ENCODE measurements at regions not wholly inside any gene's neighbourhood (a gene's known extent, or its start where the extent isn't known, plus 50 kb on each side); places are given as distances from the start of the nearest gene placed in this dataset.
A peak's percentile ranks its signal among the peaks of the same experiment; 100 is the strongest.

GRCh38 chr20:11780765-11781369, 136.8 kb upstream of the BTBD3 start:
- no peak for DNase-seq (ENCODE audit: low read depth)

DNA sequence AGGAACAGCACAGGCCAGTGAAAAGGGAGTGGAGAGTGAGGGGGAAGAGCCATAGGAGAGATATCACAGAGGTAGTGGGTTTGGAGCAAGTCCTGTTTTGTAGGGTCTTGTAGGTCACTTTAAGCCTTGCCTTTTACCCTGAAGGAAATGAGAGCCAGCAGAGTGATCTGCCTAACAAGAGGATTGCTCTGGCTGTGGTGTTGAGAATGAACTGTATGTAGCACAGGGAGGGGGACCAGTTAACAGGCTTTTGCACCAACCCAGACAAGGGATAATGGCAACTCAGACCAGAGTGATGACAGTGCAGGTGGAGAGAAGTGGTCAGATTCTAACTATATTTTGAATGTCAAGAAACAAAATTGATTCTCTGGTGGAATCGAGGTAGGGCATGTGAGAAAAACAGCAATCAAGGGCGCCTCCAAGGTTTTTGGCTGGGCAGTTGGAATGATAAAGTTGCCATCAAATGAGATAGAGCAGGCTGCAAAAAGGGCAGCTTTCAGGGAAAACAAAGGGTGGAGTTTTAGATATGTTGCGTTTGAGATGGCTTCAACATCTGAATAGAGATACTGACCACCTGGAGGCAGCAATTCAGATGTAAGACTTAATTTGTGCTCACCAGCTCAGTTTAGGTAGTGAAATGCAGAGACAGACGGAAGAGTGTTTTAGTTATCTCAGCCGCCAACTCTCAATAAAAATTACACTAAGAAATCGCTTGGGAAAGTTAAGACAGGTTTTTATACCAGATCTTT, 134.4 kb upstream of the BTBD3 start:
- no peak for DNase-seq (ENCODE audit: low read depth)

- no peak for DNase-seq (ENCODE audit: low read depth)
Measured at GRCh38 chr20:11785885-11786507, 131.7 kb upstream of the BTBD3 start.

- DNase-seq (ENCODE audit: low read depth), result no peak
Measured at GRCh38 chr20:11790046-11790445, 127.6 kb upstream of the BTBD3 start.

GRCh38 chr20:11791316-11791715, 126.4 kb upstream of the BTBD3 start:
- no peak for DNase-seq (ENCODE audit: low read depth)

DNA sequence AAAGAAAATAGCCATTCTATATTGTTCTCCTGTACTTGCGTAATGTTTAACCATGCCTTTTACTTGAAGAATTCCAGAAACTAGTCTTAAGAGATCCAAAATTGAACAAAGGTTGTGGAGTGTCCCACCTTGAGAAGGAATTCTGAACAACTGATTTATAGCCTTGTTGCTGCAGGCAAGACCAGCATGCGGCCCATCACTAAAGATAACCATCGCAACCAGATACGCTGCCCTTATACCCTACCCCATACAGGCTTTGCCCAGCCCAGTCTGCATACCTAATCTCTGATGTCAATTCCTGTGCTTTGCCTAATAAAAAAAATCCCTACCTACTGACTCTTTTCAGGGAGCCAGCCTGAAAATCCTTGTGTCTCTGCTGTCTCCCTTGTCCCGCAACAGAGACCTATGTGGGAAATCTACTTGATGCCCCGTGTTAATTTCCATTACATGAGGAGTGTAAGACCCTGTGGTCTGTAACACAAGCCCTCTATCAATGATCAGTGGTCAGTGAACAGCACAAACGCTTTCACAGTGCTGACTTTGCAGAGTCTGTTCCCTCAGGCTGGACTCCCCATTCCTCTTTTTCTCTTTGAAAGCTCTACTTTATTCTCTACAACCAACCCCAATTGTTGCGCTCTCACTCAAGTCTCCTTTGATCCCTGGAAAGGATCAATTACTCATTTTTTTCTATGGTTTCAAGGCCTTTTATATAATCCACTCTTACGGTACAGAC, 125.7 kb upstream of the BTBD3 start:
- DNase-seq (ENCODE audit: low read depth), result peak; percentile 31

- no peak for DNase-seq (ENCODE audit: low read depth)
Measured at GRCh38 chr20:11792568-11792953, 125.1 kb upstream of the BTBD3 start.

GRCh38 chr20:11794525-11794924, 123.2 kb upstream of the BTBD3 start:
- no peak for DNase-seq (ENCODE audit: low read depth)

GRCh38 chr20:11795071-11795615, 122.5 kb upstream of the BTBD3 start:
- DNase-seq (ENCODE audit: low read depth), result no peak

GRCh38 chr20:11796026-11796425, 121.7 kb upstream of the BTBD3 start:
- DNase-seq (ENCODE audit: low read depth), result peak; percentile 76

- DNase-seq (ENCODE audit: low read depth), result peak; percentile 7
Measured at GRCh38 chr20:11797156-11797555, 120.5 kb upstream of the BTBD3 start.

- no peak for DNase-seq (ENCODE audit: low read depth)
Measured at GRCh38 chr20:11799281-11799684, 118.4 kb upstream of the BTBD3 start.

DNA sequence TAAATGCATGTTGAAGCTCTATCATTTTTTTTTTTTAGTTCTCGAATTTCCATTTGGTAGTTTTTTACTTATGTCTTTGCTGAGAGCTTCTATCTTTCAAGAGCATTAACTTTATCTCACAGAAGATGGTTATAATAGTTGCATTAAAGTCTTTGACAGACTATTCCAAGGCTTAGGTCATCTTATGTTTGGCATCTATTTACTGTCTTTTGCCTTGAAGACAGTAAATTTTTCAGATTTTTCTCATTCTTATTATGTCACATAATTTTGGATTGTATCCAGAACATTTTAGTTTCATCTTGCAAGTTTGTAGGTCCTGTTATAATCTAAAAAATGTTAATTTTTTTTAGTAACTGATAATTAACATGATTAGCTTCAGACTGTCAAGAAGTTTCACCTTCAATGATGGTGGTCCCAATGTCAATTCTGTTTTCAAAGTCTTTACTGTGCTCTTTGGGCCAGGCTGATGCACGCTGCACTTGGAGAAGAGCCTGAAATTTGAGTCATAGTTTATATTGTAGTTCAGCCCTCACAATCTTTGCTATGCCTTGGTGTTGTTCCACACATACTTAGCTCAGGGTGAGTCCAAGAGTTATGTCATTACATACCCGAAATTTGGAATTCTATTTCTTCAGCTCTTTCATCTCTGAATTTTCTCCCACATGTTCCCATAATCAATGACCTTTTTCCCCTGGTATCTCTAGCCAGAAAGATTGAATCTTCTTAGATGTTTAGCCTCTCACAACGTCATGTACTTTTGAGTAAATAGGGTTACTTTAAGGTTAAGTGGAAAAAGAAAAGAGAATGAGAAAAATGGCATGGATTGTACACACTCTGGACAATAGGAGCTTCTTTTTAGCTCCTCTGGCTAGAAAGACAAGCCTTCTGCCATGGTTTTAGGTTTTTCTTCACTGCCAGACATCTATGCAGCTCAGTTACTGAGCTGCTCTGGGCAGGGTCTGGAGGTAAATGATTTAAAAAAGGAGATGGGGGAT, 110.3 kb upstream of the BTBD3 start:
- peak; percentile 82 for DNase-seq (ENCODE audit: low read depth)

DNA sequence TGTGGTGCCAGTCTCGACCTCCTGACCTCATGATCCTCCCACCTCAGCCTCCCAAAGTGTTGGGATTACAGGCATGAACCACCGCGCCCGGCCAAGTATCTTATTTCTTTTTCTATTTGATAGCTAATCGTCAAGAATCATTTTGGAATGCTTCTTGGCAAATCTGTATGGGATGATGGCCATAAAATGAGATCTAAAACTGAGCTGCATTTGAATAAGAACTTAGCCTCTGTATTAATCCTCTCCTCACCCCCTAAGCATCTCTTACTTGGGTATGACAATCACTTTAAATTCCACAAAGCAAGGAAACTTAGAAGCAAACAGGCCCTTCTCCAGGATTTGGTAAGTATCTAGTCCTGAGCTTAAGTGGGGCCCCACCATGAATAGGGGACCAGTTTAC, 108.9 kb upstream of the BTBD3 start:
- no peak for DNase-seq (ENCODE audit: low read depth)

- peak; percentile 76 for DNase-seq (ENCODE audit: low read depth)
Measured at GRCh38 chr20:11810311-11811083, 107.2 kb upstream of the BTBD3 start.

DNA sequence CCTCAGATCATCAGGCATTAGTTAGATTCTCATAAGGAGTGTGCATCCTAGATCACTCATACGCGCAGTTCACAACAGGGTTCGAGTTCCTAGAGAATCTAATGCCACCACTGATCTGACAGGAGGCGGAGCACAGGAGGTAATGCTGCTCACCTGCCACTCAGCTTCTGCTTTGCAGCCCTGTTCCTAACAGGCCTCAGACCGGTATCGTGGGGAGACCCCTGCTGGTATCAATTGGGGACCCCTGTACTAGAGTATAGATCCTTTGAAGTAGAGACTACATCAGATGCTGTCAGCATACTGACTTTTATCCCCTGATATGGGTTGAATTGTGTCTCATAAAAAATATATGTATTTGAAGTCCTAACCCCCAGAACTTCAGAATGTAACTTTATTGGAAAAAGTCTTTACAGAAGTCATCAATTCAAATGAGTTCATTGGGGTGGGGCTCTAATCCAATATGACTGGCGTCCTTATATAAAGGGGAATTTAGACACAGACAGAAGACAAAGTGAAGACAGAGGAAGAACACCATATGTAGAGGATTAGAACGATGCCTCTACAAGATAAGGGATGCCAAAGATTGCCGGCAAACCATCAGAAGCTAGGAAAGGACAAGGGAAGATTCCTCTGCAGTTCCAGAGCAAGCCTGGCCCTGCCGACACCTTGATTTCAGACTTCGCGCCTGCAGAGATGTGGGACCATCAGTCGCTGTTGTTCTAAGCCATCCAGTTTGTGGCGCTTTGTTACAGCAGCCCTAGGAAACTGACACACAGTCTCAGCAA, 104.4 kb upstream of the BTBD3 start:
- peak; percentile 52 for DNase-seq (ENCODE audit: low read depth)

- peak; percentile 98 for DNase-seq (ENCODE audit: low read depth)
Measured at GRCh38 chr20:11814267-11814666, 103.4 kb upstream of the BTBD3 start.

- DNase-seq (ENCODE audit: low read depth), result no peak
Measured at GRCh38 chr20:11820838-11821237, 96.9 kb upstream of the BTBD3 start.

DNA sequence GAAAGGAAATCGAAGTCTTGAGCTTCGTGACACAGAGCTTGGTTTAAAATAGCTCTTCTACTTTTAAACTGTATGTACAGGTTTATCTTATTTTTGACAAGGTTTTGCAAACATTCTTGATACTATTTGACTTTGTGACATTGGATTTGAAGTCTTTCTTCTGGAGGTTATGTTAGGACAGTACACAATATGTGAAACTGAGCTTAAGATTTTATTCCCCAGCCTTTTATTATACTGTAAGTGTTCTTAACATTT, 95.2 kb upstream of the BTBD3 start:
- no peak for DNase-seq (ENCODE audit: low read depth)

DNA sequence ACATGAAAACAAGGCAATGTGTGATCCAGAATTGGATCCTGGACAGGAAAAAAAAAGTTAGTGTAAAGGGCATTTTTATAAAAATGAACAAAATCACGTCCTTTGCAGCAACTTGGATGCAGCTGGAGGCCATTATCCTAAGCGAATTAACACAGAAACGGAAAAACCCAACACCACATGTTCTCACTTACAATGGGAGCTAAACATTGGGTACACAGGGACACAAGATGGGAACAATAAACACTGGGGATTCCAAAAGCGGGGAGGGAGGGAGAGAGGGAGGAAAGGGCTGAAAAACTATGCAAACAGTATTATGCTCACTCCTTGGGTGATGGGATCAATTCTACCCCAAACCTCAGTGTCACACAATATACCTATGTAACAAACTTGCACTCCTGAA, 91.4 kb upstream of the BTBD3 start:
- no peak for DNase-seq (ENCODE audit: low read depth)
